ENCODE measurements at regions not wholly inside any gene's neighbourhood (a gene's known extent, or its start where the extent isn't known, plus 50 kb on each side); places are given as distances from the start of the nearest gene placed in this dataset.

GRCh38 chr16:26772503-26772902 is 294.2 kb upstream of the C16orf82 start:
- TF ChIP-seq CTCF (IDR thresholded peaks at IDR 0.05; ENCODE audit: low read depth, low read length, poor library complexity, severe bottlenecking) (no peak), EZH2phosphoT487 (IDR thresholded peaks at IDR 0.05; ENCODE audit: borderline replicate concordance, low read length) (no peak)
